ENCODE measurements at regions not wholly inside any gene's neighbourhood (a gene's known extent, or its start where the extent isn't known, plus 50 kb on each side); places are given as distances from the start of the nearest gene placed in this dataset.

GRCh38 chr3:10627884-10628572 lies 122.6 kb upstream of the ATP2B2 start:
- no peak for TF ChIP-seq REST (IDR thresholded peaks at IDR 0.05; ENCODE audit: low read depth)
- no peak for TF ChIP-seq FOXM1 (IDR thresholded peaks at IDR 0.05; ENCODE audit: borderline replicate concordance, low read depth)
- TF ChIP-seq TEAD4 (IDR thresholded peaks at IDR 0.05) = peak; percentile 74
- no peak for TF ChIP-seq MAX (IDR thresholded peaks at IDR 0.05)
- no peak for TF ChIP-seq EP300 (IDR thresholded peaks at IDR 0.05; ENCODE audit: borderline replicate concordance)
- TF ChIP-seq CREB1 (IDR thresholded peaks at IDR 0.05; ENCODE audit: low read depth) = no peak
- no peak for TF ChIP-seq NFIC (IDR thresholded peaks at IDR 0.05)

GRCh38 chr3:10628891-10629670 lies 123.7 kb upstream of the ATP2B2 start:
- TF ChIP-seq RAD21 (IDR thresholded peaks at IDR 0.05; ENCODE audit: low read depth) (no peak), CEBPB (IDR thresholded peaks at IDR 0.05) (no peak), TAF1 (IDR thresholded peaks at IDR 0.05; ENCODE audit: low read depth) (no peak), MAX (IDR thresholded peaks at IDR 0.05) (no peak), FOXM1 (IDR thresholded peaks at IDR 0.05; ENCODE audit: borderline replicate concordance, low read depth) (no peak), REST (IDR thresholded peaks at IDR 0.05; ENCODE audit: low read depth) (no peak), NFIC (IDR thresholded peaks at IDR 0.05) (no peak), EGR1 (IDR thresholded peaks at IDR 0.05) (no peak), EP300 (IDR thresholded peaks at IDR 0.05; ENCODE audit: borderline replicate concordance) (no peak), CREB1 (IDR thresholded peaks at IDR 0.05; ENCODE audit: low read depth) (no peak), ZBTB7A (IDR thresholded peaks at IDR 0.05; ENCODE audit: low read depth) (no peak), USF1 (IDR thresholded peaks at IDR 0.05) (no peak), TEAD4 (IDR thresholded peaks at IDR 0.05) (no peak), TCF12 (IDR thresholded peaks at IDR 0.05; ENCODE audit: low read depth) (no peak), YY1 (IDR thresholded peaks at IDR 0.05; ENCODE audit: low read depth) (no peak)

- TF ChIP-seq FOXM1 (IDR thresholded peaks at IDR 0.05; ENCODE audit: borderline replicate concordance, low read depth) (no peak), TAF1 (IDR thresholded peaks at IDR 0.05; ENCODE audit: low read depth) (no peak), CEBPB (IDR thresholded peaks at IDR 0.05) (no peak), NFIC (IDR thresholded peaks at IDR 0.05) (no peak), USF1 (IDR thresholded peaks at IDR 0.05) (no peak), YY1 (IDR thresholded peaks at IDR 0.05; ENCODE audit: low read depth) (no peak), TCF12 (IDR thresholded peaks at IDR 0.05; ENCODE audit: low read depth) (no peak), CREB1 (IDR thresholded peaks at IDR 0.05; ENCODE audit: low read depth) (no peak), EP300 (IDR thresholded peaks at IDR 0.05; ENCODE audit: borderline replicate concordance) (no peak), EGR1 (IDR thresholded peaks at IDR 0.05) (no peak), REST (IDR thresholded peaks at IDR 0.05; ENCODE audit: low read depth) (no peak), ZBTB7A (IDR thresholded peaks at IDR 0.05; ENCODE audit: low read depth) (no peak), RAD21 (IDR thresholded peaks at IDR 0.05; ENCODE audit: low read depth) (no peak), TEAD4 (IDR thresholded peaks at IDR 0.05) (no peak), MAX (IDR thresholded peaks at IDR 0.05) (no peak)
Measured at GRCh38 chr3:10629671-10630040, 124.3 kb upstream of the ATP2B2 start.
